ENCODE measurements at regions not wholly inside any gene's neighbourhood (a gene's known extent, or its start where the extent isn't known, plus 50 kb on each side); places are given as distances from the start of the nearest gene placed in this dataset.

DNA sequence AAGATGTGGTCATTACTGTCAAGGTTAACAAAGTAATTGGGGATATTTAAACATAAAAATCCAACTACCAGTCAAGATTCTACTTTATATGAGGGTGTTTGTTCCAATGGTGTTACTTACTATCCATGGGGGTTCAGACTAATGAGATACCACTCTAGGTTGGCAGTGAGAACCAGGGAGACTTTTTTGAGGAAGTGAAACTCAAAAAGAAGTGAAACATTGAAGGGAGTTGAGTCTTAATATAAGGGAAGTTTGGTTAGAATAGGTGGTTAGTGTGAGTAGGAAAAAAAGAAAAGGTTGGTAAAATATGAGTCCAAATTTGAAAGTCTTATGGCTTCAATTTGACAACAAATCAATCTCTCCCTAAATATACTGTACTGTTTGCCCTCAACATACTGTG lies 123.6 kb upstream of the ANK3 start:
- TF ChIP-seq, protein P1, sequence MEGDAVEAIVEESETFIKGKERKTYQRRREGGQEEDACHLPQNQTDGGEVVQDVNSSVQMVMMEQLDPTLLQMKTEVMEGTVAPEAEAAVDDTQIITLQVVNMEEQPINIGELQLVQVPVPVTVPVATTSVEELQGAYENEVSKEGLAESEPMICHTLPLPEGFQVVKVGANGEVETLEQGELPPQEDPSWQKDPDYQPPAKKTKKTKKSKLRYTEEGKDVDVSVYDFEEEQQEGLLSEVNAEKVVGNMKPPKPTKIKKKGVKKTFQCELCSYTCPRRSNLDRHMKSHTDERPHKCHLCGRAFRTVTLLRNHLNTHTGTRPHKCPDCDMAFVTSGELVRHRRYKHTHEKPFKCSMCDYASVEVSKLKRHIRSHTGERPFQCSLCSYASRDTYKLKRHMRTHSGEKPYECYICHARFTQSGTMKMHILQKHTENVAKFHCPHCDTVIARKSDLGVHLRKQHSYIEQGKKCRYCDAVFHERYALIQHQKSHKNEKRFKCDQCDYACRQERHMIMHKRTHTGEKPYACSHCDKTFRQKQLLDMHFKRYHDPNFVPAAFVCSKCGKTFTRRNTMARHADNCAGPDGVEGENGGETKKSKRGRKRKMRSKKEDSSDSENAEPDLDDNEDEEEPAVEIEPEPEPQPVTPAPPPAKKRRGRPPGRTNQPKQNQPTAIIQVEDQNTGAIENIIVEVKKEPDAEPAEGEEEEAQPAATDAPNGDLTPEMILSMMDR (IDR thresholded peaks at IDR 0.05), result no peak
- no peak for TF ChIP-seq POLR2A (IDR thresholded peaks at IDR 0.05)

Data from lower leg skin (tissue), 3 donors.